Activated CD8-positive, alpha-beta memory T cell treated with anti-CD3 and anti-CD28 coated beads, Interleukin-2, amount 50 U/mL, for 1 hour (primary cell): ENCODE measurements at regions not wholly inside any gene's neighbourhood (a gene's known extent, or its start where the extent isn't known, plus 50 kb on each side); places are given as distances from the start of the nearest gene placed in this dataset.

Experiments used
- DNase-seq: peaks from one replicate; pipeline ENCODE4 v3.0.0-alpha.2; 2020; ENCODE audit errors: extremely low read depth

DNA sequence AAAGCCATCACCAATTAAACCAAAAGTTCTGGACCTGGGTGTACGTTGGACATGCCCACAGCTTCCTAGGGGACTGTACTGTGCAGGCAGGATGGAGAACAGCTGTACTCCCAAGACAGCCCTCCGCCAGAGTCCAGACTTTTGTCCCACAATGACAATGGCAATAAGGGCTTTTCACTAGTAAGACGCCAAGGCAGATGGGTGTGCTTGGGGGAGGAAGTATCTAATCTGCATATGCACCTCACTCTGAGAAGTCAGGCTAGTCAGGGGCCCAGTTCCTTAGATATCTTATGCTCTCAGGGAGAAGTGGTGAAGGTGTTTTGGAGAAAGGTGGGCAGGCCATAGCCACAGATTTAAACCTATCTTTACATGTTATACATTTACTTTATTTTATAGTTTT is 85.1 kb upstream of the USP47 start:
- no peak for DNase-seq

DNA sequence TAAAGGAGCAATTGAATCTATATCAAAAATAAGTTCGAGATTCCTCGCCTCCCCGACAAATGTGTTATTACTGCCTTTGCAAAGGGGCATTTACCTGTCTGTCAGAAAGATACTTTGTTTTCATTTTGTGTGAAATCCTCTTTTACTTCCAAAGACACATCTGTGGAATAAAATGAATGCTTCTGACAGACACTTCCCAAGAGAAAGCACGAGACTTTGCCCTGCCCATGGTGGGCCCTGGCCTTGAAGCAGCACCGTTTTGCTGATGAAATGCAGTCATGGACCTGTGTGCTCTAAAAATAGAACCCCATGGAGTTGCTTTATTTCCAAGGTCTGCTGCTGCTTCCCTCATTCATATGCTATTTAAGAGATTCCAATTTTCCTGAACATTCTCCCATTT is 85.9 kb upstream of the USP47 start:
- DNase-seq = no peak

DNA sequence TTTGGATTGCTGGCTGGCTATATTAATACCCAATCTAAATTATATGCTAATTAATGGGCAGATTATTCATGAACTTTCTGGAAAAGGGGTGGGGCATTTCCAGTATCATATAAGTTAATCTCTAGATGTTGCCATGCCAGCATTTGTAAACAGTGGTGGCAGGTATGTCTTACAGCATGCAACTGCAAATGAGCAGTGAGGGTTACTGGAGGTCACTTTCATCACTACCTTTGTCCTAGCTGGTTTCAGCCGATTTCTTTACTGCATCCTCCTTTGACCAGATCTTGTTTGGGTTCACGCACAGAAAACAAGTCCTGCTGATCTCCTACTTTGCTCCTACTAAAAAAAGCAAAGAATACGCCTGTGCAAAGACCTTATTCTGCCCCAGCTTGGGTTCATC is 89.1 kb upstream of the USP47 start:
- DNase-seq = no peak

DNA sequence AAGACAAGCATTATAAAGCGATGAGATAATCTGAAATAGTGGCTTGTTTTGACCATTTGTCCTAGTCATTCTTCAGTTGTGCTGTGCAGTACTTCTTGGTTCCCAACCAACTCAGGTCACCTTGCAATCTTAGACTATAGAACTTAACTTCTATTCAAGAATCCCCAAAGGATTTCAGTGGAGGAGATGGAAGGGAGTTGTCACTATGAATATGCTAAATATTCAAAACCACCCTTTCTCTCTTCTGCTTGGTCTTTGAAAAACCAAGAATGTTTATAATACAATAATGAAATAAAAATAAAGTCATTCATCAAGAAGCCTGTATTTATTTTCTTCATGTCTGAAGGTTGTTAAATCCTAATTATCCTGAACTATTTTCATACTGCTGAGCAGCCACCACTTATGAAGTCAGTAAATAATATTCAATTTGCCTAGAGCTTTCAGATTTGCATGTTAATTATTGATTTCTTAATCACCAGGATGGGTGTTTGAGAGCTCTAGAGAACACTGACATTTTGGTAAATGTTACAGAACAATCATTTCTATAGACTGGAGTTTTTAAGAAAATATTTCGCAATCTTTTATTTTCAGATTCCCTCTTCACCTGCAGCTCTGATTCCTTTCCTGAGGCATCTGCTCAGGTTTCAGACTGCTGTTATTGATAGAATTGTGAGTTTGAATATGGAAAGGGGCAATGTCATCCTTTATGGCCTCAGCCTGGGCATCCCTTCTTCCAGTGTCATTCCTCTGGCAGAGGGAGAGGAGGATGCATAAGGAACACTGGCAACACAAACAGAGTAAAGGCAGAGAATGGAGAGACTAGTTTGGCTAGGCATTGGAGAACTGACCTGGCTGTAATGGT is 91.5 kb upstream of the USP47 start:
- no peak for DNase-seq

DNA sequence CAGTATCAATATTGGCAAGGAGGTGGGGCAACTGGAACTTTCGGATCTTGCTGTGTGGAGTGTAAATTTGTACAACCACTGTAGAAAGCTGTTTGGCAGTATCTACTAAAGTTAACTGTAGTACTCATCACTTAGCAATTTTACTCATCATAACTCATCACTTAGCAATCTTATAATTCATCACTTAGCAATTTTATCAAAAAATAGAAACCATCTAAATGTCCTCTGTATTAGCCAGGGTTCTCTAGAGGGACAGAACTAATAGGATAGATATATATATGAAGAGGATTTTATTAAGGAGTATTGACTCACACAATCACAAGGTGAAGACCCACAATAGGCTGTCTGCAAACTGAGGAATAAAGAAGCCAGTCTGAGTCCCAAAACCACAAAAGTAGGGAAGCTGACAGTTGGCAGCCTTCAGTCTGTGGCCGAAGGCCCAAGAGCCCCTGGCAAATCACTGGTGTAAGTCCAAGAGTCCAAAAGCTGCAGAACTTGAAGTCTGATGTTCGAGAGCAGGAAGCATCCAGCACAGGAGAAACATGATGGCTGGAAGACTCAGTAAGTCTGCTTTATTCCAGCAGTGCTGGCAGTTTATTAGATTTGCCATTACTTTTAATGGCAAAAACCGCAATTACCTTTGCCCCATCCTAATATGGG is 92.9 kb upstream of the USP47 start:
- DNase-seq = no peak

DNA sequence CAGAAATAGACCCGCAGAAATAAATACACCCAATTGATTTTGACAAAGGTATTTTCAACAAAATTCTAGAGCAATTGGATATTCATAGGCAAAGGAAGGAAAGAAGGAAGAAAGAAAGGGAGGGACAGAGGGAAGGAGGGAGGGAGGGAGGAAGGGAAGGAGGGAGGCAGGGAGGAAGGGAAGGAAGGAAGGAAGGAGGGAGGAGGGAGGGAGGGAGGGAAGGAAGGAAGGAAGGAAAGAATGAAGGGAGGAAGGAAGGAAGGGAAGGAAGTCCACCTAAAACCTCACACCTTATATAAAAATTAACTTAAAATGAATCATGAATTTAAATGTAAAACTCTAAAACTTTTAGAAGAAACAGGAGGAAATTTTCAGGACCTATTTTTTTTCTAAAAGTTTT is 94.2 kb upstream of the USP47 start:
- no peak for DNase-seq

DNA sequence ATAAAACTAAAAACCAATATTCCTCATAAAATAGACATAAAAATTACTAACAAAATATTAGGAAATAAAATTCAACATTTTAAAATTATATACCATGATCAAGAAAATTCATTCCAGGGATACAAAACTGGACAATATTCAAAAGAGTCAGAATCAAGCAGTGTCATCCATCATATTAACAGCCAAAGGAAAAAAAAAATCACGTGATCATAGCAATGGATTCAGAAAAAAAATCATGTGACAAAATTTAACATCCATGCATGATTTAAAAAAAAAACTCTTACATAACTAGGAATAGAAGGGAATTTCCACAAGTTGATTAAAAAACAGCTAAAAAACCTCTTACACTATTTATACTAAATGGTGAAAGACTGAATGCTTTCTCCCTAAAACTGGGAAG is 95.3 kb upstream of the USP47 start:
- DNase-seq = no peak

DNA sequence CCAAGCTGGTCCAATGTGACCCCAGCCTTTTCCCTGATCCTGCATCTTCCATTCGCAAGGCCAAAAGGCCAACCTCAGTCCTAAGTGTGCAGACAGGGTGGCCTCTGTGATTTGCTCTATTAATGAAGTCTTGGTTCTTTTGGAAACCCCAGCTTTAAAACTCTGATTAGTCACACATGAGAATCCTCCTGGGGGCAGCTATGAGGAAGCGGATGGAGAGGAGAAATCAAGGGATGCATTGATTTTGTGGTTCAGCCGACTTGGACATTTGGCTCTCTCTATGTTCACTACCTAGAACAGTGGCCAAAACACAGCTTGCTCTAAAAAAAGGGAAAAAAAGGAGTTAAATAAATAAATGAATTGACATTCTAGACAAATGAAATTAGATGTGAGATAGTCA is 98.6 kb upstream of the USP47 start:
- DNase-seq = no peak

DNA sequence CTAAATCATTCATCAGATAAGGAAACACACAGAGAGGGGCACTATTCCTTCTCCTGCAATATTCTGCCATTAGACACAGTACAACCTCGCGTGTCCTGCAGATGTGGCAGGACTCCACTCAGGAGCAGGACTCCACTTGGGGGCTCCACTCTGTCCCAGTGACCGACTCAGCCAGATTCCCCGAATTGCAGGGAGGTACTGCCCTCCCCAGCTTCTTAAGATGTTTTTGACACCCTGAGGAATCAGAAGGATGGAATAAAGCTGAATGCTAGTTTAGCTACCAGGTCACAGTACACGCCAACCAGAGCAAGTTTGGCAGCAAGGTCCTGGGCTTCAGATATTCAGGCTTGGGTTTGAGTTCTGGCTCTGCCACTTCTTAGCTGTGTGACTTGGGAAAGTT is 99.3 kb upstream of the USP47 start:
- no peak for DNase-seq

DNA sequence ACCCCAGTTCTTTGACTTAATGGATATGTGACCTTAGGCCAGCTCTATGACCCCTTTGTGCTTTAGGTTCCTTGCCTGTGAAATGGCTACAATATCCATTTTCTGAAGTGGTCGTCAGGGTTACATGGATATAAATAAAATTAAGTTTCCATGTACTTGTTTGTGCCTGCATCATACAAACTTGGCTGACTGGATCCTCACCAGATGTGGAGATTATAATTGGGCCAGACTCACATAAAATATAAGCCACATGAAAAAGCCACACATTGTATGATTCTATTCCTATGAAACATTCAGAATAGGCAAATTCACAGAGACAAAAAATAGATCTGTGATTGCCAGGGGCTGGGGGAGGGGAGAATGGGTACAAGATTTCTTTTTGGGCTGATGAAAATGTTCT is 100.9 kb upstream of the USP47 start:
- no peak for DNase-seq

DNA sequence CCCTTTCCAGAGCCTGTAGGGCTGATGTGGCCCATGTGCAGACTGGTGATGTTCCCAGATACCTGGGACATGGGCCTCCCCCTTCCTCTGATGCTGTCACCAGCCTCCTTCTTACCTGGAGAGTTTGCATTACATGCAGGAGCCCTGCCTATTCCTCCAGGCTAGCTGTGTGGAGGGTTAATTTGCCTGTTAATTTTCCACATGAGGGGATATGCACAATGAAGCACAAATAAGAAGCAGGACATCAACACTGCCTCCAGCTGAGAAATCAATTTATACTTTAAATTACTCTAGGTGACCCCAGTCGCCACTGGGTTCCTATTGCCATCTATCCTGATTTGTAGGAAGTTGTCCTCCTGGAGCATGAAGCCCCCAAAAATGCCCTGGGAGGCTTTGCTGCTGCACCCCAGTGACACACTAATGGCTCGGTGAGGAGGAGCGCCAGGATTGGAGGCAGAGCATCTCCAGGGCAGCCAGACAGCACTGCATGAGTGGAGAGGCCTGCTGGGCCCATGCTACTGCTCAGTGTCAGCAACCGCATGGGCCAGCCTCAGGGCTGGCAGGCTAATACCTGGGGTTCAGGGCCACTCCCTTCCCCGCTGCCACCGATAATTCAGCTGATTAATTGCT is 101.6 kb upstream of the USP47 start:
- DNase-seq = no peak

DNA sequence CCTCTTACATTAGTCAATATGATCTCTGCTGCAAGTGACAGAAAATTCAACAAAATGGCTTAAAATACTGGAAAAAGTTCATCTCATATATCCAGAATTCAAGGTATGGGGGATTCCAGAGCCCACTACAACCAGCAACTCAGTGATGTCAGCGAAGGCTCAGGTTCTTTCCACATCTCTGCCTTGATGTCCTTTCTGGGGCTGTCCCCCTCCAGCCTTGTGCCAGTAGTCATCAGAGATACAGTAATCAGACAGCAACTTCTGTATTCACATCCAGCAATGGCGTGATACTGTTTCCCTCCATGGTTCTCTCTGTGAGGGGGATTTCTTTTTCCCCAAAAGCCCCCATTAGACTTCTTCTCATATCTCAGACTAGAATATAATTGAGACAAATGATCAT is 103.4 kb upstream of the USP47 start:
- no peak for DNase-seq

DNA sequence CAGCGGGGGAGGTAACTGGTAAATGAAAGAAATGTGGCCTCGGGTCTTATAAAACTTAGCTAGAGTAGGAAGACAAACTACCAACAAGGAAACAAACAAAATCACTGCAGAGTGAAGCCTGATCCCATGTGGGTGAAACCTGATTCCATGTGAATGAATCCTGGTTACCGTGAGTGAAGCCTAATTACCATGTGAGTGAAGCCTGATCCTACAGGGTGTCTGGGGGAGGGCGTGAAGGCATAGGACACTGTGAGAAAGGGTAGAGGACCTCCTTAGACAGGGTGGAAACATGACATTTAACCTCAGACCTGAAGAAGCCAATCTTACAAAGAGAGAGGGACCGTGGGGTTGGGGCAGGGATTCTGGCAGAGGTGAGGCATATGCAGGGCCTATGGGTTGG is 106.2 kb upstream of the USP47 start:
- DNase-seq = no peak

DNA sequence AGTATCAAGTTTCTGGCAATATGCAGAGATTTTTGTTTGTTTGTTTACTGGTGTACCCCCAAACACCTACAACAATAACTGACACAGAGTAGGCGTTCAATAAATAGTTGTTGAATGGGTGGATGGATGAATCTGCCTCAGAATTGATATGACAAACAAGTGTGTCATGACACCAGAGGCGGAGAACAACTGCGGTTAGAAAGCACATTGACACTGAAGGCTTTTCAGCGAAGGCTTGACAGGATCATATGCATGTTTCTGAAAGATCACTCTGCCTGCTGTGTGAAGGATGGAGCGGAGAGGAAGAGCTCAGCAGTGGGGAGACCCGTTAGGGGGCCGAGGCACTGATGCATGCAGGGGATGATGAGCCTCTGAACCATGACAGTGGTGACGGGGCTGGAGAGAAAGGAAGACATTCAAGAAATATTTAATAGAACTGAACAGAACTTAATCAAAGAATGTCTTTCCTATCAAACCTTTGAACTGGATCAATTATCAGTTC is 108.5 kb upstream of the USP47 start:
- DNase-seq = no peak

DNA sequence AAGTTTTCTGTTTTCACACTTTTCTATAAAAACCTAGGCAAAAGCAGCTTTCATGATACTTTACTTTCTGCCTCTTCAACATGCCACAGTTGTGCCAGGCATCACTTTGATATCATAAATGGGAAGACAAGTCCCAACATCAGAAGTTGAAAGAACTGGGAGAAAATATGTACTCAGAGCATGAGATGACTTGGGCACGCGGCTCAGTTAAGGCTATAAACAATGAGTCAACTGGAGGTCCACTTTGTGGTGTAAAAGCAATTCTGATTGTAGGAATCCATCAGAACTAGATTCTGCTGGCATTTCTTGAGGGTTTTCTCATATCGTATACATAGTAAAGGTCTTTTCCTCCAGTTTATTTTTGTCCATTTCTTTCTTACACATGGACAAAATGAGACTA is 109.7 kb upstream of the USP47 start:
- DNase-seq = no peak

DNA sequence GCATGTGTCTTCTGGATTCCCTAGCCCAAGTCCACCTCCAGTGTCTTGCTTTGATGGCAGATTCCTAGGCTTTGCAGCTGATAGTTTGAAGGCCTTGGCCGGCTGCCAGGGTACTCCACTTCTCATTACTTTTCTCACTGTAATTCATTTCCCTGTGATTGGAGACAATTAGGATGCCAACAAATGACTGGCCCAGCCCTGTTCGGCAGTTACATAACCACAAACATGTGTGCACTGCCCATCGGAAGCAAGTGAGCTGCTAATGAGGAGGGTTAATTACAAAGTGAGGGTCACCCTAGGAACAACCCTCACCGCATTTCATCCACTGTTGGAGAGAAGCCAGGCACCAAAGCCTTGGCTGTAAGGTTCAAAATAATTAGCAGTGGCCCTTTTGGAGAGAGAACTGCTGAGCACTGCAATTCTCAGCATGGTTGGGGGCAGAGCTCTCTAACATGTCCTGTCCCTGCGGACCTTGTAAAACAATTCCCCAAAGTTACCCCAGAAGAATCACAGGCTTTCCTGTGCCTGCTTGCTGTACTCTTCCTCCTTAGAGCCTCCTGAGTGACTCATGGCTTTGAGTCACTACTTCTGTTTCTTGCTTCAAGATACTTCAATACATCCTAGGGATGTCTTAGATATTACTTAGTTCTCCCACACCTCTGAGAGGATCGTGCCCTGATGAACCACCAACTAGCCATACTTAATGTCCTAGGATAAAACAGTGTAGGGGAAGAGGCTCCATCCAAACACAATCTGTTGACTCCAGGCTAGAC is 109.7 kb upstream of the GALNT18 start:
- DNase-seq = no peak

DNA sequence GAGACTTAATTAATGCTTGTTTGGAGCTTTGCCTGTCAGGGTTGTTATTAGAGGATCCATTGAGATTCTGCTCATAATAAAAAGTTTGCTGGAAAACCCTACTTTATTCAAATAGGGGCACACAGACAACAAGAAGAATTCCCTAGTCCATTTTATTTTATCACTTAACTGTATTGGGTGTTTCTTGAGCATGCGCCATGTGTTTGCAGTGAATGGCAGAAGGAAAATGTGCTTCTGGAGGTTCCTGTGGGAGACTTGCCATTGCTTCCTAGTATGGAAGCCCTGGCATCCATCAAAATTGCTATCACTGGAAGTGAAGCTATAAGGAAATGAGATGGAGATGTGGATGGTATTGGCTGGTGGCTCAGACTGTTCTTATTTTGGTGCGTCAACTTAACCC is 106.6 kb upstream of the GALNT18 start:
- DNase-seq = no peak

DNA sequence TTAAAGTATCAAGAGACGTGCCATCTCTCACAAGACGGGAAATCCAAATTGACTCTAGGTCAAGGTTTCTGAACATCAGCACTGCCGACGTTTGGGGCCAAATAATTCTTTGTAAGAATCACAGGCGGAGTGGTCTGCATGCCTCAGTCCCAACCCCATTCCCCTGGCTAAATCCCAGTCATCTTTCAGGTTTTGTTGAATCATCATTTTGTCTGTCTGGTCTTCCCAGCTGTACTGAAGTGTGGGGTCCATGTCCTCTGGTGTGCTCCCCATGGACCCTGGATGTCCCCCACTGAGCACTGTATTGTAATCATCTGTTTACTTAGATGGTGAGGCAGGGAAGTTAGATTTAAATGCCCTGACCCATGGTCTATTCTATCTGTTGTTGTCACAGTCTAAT is 103.6 kb upstream of the GALNT18 start:
- DNase-seq = no peak

DNA sequence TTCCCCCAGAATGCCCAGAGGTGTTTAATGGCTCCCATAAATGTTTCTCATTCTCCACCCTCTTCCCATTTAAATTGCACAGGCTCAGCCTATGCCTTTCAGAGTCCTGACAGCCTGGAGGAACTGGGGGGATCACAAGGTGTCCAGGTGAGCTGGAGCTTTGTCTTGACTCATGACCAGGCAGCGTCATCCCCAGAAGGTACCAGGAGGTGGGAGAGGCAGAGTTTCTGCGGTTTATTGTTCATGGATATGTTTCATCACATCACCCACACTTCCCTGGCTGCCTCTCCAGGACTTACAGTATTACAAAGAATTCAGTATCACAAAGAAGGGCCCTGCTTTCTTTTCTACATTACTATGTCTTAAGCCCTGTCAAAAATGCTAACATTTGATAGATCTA is 103.2 kb upstream of the GALNT18 start:
- no peak for DNase-seq

DNA sequence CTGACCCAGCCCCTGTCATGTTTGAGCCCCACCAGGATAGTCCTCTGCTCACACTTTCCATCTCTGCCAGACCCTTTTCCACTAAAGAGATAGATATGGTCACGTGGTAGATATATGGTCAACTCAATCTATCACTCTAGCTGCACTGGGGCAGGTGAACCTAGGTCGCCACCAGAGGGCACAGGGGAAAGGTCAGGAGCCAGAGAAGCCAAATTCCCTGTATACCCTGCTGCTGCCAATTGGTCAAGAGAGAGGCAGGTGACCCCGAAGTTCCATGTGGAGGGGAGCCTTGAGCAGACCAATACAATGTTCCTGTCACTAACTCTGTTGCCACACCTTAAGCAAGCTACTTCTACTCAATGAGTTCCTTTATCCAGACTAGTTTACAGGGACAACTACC is 101.1 kb upstream of the GALNT18 start:
- DNase-seq = no peak

DNA sequence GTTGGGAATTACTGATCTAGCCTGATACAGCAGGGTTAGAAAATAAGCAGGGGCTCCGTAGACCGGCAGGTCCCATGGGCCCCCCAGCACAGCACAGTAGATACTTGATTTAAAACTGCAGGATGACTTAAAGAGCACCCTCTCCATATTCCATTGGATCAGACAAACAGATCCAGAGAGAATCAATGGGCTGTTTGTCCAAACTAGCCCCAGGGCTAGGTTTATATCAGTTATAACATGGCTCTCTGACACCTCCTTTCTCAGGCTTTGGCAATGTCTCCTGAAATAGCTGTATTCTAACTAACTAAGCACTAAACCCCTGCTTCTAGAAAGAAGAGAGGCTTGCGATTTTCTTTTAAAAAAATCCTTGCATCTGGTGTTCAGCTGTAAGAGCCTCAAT is 100.4 kb upstream of the GALNT18 start:
- DNase-seq = no peak

DNA sequence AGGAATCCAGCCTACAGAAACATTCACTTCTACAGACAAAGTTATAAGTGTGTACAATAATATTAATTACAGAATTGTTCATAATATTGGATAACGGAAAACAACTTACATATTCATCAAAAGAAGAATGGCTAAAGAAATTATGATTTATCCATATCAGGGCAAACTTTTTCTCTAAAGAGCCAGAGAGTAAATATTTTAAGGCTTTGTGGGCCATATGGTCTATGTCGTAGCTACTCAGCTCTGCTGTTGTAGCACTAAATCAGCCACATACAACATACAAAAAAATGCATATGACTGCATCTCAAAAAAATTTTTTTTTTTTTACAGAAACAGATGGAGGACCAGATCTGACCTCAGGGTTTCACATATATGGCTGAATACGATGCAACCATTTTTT is 96.7 kb upstream of the GALNT18 start:
- no peak for DNase-seq
